SK-N-SH (cell line): ENCODE measurements at regions not wholly inside any gene's neighbourhood (a gene's known extent, or its start where the extent isn't known, plus 50 kb on each side); places are given as distances from the start of the nearest gene placed in this dataset.

Experiments
- CTCF ChIA-PET: fragments of 300-600, 350-600 bp; formaldehyde crosslinking; extraction: SDS; loops from one replicate; lab custom pipeline; 2021; lab: Yijun Ruan, JAX
- POLR2A ChIA-PET: fragments of 350-600 bp; sonication (Branson Sonifier 250); formaldehyde crosslinking; extraction: SDS; loops from one replicate; lab custom pipeline; 2020; ENCODE audit warnings: antibody characterized with exemption, inconsistent platforms; lab: Yijun Ruan, JAX
- DNase-seq: peaks from one replicate; pipeline ENCODE4 v3.0.0; 2012
- H2AFZ ChIP-seq: fragments of 200-600 bp; sonication (generic); 2 replicates; pipeline ENCODE4 v1.8.1; 2016; ENCODE audit warnings: antibody characterized with exemption, mild to moderate bottlenecking, low read depth
- H3F3A ChIP-seq: fragments of 200-600 bp; sonication (generic); replicated peaks from 2 replicates; pipeline ENCODE3; 2016; ENCODE audit warnings: antibody characterized with exemption, mild to moderate bottlenecking; ENCODE audit not compliant: insufficient read depth
- H3K27ac ChIP-seq, 2 experiments: fragments of 200-500 bp in 1 of 2; fragments of 200-600 bp in 1 of 2; sonication (Bioruptor generic) in 1 of 2; sonication (generic), shearing (Covaris generic) in 1 of 2; 2 replicates each; pipeline versions ENCODE4 v1.5.1 to v1.6.1; 2014 to 2016; ENCODE audit warnings: low read depth in 2 of 2, inconsistent platforms in 1 of 2, low read length in 1 of 2, mild to moderate bottlenecking in 1 of 2, mixed read lengths in 1 of 2
- H3K27me3 ChIP-seq: fragments of 200-600 bp; sonication (generic), shearing (Covaris generic); 2 replicates; pipeline ENCODE4 v1.6.1; 2016; ENCODE audit warnings: mixed run types; ENCODE audit not compliant: insufficient read depth
- H3K36me3 ChIP-seq, 2 experiments: fragments of 200-500 bp in 1 of 2; fragments of 200-600 bp in 1 of 2; sonication (Bioruptor generic) in 1 of 2; sonication (generic) in 1 of 2; replicated peaks in 1 of 2; 2 replicates each; pipeline versions ENCODE3 to v1.5.1; 2014 to 2016; ENCODE audit warnings: low read length in 1 of 2, mild to moderate bottlenecking in 1 of 2; ENCODE audit not compliant: insufficient read depth in 2 of 2, control insufficient read depth in 1 of 2
- H3K4me1 ChIP-seq, 2 experiments: fragments of 200-500 bp in 1 of 2; fragments of 200-600 bp in 1 of 2; sonication (Bioruptor generic) in 1 of 2; sonication (generic), shearing (Covaris generic) in 1 of 2; 2 replicates each; pipeline versions ENCODE4 v1.5.1 to v1.6.1; 2014 to 2016; ENCODE audit warnings: low read depth in 1 of 2, low read length in 1 of 2, mixed run types in 1 of 2; ENCODE audit not compliant: insufficient read depth in 2 of 2, control insufficient read depth in 1 of 2
- H3K4me2 ChIP-seq: fragments of 200-600 bp; sonication (generic), shearing (Covaris generic); 2 replicates; pipeline ENCODE4 v1.6.1; 2017; ENCODE audit warnings: mixed run types
- H3K4me3 ChIP-seq, 2 experiments: fragments of 200-500 bp in 1 of 2; fragments of 200-600 bp in 1 of 2; sonication (Bioruptor generic) in 1 of 2; sonication (generic), shearing (Covaris generic) in 1 of 2; 2 replicates each; pipeline versions ENCODE4 v1.5.1 to v1.8.1; 2014 to 2016; ENCODE audit warnings: low read depth in 2 of 2, inconsistent platforms in 1 of 2, low read length in 1 of 2, mild to moderate bottlenecking in 1 of 2, mixed read lengths in 1 of 2, moderate library complexity in 1 of 2
- H3K79me2 ChIP-seq: fragments of 200-600 bp; sonication (generic); 2 replicates; pipeline ENCODE4 v1.8.1; 2017; ENCODE audit warnings: mild to moderate bottlenecking; ENCODE audit not compliant: insufficient read depth
- H3K9ac ChIP-seq: fragments of 200-600 bp; sonication (generic); 2 replicates; pipeline ENCODE4 v1.6.1; 2017; ENCODE audit warnings: mixed run types
- H3K9me2 ChIP-seq: fragments of 200-600 bp; sonication (generic); 2 replicates; pipeline ENCODE4 v1.6.1; 2017; ENCODE audit warnings: mixed run types
- H3K9me3 ChIP-seq: fragments of 200-600 bp; sonication (generic); 2 replicates; pipeline ENCODE4 v1.6.1; 2017; ENCODE audit warnings: mixed run types, mild to moderate bottlenecking, moderate library complexity
- H4K20me1 ChIP-seq: fragments of 200-600 bp; sonication (generic); 2 replicates; pipeline ENCODE4 v1.6.1; 2017; ENCODE audit warnings: mild to moderate bottlenecking, mixed run types; ENCODE audit not compliant: insufficient read depth
- ELF1 ChIP-seq: IDR thresholded peaks from 2 replicates; pipeline ENCODE4 v1.4.0; 2012
- JUND ChIP-seq: IDR thresholded peaks from 2 replicates; pipeline ENCODE4 v1.4.0; 2012
- NRF1 ChIP-seq: IDR thresholded peaks from 2 replicates; pipeline ENCODE4 v1.6.1; 2012; ENCODE audit warnings: low read depth, mild to moderate bottlenecking, low read length
- POLR2AphosphoS5 ChIP-seq: IDR thresholded peaks from 2 replicates; pipeline ENCODE4 v1.6.1; 2012; ENCODE audit warnings: low read depth, low read length
- RXRA ChIP-seq: IDR thresholded peaks from 2 replicates; pipeline ENCODE4 v1.4.0; 2012; ENCODE audit warnings: low read depth, mild to moderate bottlenecking, borderline replicate concordance
- WGBS: methylation state at CpG from one replicate; pipeline ENCODE4 v1.1.6; 2017; ENCODE audit warnings: low lambda C conversion rate; 5-methylcytosine and 5-hydroxymethylcytosine counted together
- TF ChIP-seq, protein P1 (sequence below): IDR thresholded peaks from 2 replicates; pipeline ENCODE4 v1.6.1; 2012; ENCODE audit warnings: mild to moderate bottlenecking, low read depth, low read length, moderate library complexity
- TF ChIP-seq, protein P2 (sequence below): IDR thresholded peaks from 2 replicates; pipeline ENCODE4 v1.4.0; 2012; ENCODE audit warnings: low read depth, borderline replicate concordance
- TF ChIP-seq, protein P3 (sequence below): IDR thresholded peaks from 2 replicates; pipeline ENCODE4 v1.4.0; 2012; ENCODE audit warnings: low read depth, borderline replicate concordance

DNA sequence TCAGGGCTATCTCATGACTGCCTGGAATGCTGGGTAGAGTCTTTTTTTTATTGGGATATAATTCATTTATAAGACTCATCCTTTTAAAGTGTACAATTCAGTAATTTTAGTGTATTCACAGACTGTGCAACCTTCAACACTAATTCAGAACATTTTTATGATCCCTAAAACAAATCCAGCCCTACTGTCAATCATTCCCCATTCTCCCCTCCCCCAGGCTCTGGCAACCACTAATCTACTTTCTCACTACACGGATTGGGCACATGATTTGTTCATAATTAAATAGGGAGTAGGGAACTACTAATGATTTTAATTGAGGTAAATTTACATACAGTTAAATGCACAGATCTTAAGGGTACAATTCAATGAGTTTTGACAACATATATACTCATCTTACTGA lies 225.7 kb downstream of the CDCA7 start:
- CTCF ChIA-PET, result no interaction called here
- WGBS, result 92% methylated on average over 1 of the region's 1 CpG
- no peak for DNase-seq

DNA sequence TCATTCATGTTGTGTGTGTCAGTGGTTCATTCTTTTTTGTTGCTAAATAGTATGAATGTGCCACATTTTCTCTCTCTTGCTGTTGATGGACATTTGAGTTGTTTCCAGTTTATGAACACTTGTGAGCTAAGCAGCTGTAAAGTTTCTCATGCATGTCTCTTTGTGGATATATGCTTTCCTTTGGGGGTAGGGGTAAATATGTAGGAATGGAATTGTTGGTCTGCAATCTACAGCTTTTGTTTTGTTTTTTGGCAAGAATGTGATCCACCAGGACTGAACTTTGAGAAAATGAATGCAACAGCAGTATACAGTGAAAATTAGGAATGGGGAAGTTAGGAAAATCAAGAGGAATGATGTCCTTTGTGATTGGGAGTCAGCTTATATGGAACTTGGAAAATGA lies 226.3 kb downstream of the CDCA7 start:
- no peak for TF ChIP-seq NRF1
- H3K36me3 ChIP-seq, result no peaks in the 10 kb centered on the region

More for the DNA sequence above, 225.7 kb downstream of the CDCA7 start:
- Histone ChIP-seq H2AFZ (no peak overlapping the region), H3F3A (no peaks in the 10 kb centered on the region), H4K20me1 (no peaks in the 10 kb centered on the region), H3K36me3 (no peaks in the 10 kb centered on the region), H3K9me2 (no peaks in the 10 kb centered on the region), H3K4me1 (no peaks in the 10 kb centered on the region; a peak in 1 of 4 replicates), H3K27ac (no peak overlapping the region), H3K9me3 (no peaks in the 10 kb centered on the region), H3K9ac (no peak overlapping the region)
- POLR2A ChIA-PET, result no interaction called here
- TF ChIP-seq, protein P1, sequence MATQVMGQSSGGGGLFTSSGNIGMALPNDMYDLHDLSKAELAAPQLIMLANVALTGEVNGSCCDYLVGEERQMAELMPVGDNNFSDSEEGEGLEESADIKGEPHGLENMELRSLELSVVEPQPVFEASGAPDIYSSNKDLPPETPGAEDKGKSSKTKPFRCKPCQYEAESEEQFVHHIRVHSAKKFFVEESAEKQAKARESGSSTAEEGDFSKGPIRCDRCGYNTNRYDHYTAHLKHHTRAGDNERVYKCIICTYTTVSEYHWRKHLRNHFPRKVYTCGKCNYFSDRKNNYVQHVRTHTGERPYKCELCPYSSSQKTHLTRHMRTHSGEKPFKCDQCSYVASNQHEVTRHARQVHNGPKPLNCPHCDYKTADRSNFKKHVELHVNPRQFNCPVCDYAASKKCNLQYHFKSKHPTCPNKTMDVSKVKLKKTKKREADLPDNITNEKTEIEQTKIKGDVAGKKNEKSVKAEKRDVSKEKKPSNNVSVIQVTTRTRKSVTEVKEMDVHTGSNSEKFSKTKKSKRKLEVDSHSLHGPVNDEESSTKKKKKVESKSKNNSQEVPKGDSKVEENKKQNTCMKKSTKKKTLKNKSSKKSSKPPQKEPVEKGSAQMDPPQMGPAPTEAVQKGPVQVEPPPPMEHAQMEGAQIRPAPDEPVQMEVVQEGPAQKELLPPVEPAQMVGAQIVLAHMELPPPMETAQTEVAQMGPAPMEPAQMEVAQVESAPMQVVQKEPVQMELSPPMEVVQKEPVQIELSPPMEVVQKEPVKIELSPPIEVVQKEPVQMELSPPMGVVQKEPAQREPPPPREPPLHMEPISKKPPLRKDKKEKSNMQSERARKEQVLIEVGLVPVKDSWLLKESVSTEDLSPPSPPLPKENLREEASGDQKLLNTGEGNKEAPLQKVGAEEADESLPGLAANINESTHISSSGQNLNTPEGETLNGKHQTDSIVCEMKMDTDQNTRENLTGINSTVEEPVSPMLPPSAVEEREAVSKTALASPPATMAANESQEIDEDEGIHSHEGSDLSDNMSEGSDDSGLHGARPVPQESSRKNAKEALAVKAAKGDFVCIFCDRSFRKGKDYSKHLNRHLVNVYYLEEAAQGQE, result no peak
- no peak for TF ChIP-seq POLR2AphosphoS5
- TF ChIP-seq, protein P2, sequence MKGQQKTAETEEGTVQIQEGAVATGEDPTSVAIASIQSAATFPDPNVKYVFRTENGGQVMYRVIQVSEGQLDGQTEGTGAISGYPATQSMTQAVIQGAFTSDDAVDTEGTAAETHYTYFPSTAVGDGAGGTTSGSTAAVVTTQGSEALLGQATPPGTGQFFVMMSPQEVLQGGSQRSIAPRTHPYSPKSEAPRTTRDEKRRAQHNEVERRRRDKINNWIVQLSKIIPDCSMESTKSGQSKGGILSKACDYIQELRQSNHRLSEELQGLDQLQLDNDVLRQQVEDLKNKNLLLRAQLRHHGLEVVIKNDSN, result no peak
- TF ChIP-seq ELF1, result no peak
- TF ChIP-seq, protein P3, sequence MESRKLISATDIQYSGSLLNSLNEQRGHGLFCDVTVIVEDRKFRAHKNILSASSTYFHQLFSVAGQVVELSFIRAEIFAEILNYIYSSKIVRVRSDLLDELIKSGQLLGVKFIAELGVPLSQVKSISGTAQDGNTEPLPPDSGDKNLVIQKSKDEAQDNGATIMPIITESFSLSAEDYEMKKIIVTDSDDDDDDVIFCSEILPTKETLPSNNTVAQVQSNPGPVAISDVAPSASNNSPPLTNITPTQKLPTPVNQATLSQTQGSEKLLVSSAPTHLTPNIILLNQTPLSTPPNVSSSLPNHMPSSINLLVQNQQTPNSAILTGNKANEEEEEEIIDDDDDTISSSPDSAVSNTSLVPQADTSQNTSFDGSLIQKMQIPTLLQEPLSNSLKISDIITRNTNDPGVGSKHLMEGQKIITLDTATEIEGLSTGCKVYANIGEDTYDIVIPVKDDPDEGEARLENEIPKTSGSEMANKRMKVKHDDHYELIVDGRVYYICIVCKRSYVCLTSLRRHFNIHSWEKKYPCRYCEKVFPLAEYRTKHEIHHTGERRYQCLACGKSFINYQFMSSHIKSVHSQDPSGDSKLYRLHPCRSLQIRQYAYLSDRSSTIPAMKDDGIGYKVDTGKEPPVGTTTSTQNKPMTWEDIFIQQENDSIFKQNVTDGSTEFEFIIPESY, result no peak
- TF ChIP-seq RXRA, result no peak
- no peak for TF ChIP-seq NRF1
- no peak for TF ChIP-seq JUND
- TF ChIP-seq, all 33 proteins: peak for 0
- no peaks in the 10 kb centered on the region for H3K27me3 ChIP-seq
- H3K4me2 ChIP-seq, result no peak overlapping the region
- no peaks in the 10 kb centered on the region for H3K79me2 ChIP-seq
- no peak overlapping the region for H3K4me3 ChIP-seq

More for the DNA sequence above, 226.3 kb downstream of the CDCA7 start:
- no peak overlapping the region for H2AFZ ChIP-seq
- POLR2A ChIA-PET, result no interaction called here
- H3K79me2 ChIP-seq, result no peaks in the 10 kb centered on the region
- CTCF ChIA-PET, result interaction anchor here (0.7 kb wide), 1 partner anchor 44 kb away, joined by 3 read pairs; no protein-coding TSS in a partner anchor
- no peak overlapping the region for H3K4me3 ChIP-seq
- H3K4me1 ChIP-seq, result no peaks in the 10 kb centered on the region; a peak in 1 of 4 replicates
- no peak overlapping the region for H3K4me2 ChIP-seq
- H3K9me2 ChIP-seq, result no peaks in the 10 kb centered on the region
- H3K9me3 ChIP-seq, result no peaks in the 10 kb centered on the region
- H3K9ac ChIP-seq, result no peak overlapping the region
- H3K27me3 ChIP-seq, result no peaks in the 10 kb centered on the region
- DNase-seq, result no peak
- H4K20me1 ChIP-seq, result no peaks in the 10 kb centered on the region
- no peak overlapping the region for H3K27ac ChIP-seq
- no peaks in the 10 kb centered on the region for H3F3A ChIP-seq
